ENCODE measurements at regions not wholly inside any gene's neighbourhood (a gene's known extent, or its start where the extent isn't known, plus 50 kb on each side); places are given as distances from the start of the nearest gene placed in this dataset.
A peak's percentile ranks its signal among the peaks of the same experiment; 100 is the strongest.
"Not testable (repeated sequence)": the region's sequence is repeated elsewhere in the genome, so short reads cannot be mapped to it uniquely, and the experiment has no call there.

DNA sequence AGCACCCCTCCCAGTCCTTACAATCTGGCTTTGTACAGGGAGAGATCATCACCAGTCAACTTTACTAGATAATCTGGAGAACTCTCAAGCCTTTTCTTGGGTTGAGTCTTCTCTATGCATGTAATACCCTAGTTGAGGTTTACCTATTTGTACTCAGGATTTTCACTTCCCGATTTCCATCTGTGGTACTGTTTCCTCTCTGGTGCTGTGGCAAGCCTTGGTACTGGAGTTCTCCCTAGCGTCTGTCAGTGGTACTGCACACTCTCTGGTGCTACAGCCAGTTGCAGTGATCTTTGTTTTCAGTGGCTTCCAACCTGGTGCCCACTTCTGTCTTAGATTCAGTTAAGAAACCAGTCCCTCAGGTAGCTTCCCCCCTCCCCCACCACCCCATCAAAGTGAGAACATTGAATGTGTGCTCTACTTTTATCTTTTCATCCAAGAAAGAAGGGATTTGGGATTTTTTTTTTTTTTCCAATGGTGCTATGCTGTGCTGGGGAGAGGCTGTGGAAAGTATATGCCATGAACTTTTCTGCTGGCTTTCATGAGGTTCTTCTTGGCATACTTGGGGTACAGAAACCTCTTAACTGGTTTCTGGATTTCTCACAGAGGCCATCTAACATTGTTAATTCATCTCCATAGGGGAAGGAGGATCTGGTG lies 69.4 kb upstream of the EVL start:
- DNase-seq: peak; percentile 70

DNA sequence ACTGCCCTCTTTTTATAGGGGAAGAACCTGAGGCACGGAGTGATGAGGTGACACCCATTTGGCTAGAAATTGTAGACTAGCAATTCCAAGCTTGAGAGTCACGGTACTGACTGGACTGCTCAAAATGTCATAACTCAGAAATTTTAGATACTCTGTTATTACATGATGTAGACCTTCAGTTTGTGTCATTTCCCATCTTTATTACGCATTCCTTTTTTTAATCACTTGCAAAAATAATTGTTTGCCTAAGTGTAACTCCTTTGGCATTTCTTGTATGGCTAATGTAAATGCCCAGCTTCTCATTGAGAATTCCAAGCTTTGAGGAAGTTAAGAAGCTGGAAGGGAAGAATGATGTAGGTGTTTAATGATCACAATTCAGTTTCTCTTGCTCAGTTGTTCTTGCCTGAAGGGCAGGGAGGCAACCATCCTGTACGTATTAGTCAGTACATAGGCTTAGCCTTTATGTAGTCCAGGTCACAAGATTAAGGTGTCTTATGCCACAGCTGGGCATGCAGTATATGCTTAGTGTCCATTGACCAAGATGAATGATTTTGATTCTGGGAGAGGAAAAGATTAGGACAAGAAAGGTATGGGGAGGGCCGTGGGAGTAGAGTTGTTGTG lies 68.2 kb upstream of the EVL start:
- DNase-seq: no peak

DNA sequence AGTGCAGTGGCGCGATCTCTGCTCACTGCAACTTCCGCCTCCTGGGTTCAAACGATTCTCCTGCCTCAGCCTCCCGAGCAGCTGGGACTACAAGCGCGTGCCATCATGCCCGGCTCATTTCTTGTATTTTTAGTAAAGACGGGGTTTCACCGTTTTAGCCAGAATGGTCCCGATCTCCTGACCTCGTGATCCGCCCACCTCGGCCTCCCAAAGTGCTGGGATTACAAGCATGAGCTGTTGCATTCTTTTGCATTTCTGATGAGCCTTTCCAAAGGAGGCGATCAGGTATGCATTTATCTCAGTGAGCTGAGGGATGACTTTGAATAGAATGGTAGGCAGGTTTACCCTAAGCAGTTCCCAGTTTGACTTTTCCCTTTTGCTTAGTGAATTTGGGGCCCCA lies 64.8 kb upstream of the EVL start:
- not testable (repeated sequence) for DNase-seq

DNA sequence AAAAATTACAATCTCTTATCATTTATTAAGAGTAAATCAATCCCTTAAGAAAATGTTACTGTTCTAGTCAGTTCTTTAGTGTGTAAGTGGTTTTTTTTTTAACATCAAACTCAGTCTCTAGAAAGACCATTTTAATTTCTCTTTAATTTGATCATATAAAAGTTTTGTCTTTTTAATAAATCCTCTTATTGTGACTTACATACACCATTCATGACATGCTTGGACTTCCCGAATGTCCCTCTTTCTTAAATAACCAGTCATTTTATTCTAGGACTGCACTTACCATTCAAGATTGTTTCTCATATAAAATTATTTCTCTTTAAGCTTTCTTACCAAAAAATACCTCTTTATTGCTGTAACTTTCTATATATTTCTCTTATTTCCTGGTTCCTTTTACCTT lies 60.8 kb upstream of the EVL start:
- no peak for DNase-seq

DNA sequence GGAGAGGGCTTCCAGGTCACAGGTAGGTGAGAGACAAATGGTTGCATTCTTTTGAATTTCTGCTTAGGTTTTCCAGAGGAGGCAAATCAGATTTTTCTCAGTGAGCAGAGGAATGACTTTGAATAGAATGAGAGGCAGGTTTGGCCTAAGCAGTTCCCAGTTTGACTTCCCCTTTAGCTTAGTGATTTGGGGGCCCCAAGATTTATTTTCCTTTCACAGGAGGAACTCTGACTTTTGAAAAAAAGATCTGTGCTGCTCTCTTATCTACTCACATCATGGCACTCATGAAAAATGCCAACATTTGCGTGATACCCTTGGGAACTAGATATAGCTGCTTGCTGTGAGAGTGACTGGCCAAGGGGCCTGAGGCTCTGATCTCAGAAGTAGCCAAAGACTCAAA lies 58.0 kb upstream of the EVL start:
- no peak for DNase-seq

DNA sequence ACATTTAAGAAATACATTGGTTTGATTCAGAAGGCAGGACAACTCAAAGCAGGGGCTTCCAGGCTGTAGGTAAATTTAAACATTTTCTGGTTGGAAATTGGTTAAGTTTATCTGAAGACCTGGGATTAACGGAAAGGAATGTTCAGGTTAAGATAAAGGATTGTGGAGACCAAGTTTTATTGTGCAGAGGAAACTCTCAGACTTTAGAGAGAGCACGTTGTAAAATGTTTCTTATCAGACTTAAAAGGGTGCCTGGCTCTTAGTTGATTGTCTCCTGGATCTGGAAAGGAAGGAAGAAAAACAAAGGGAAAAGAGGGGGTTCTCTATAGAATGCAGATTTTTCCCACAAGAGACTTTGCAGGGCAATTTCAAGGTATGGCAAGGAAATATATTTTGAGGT lies 55.4 kb upstream of the EVL start:
- DNase-seq: not testable (repeated sequence)

DNA sequence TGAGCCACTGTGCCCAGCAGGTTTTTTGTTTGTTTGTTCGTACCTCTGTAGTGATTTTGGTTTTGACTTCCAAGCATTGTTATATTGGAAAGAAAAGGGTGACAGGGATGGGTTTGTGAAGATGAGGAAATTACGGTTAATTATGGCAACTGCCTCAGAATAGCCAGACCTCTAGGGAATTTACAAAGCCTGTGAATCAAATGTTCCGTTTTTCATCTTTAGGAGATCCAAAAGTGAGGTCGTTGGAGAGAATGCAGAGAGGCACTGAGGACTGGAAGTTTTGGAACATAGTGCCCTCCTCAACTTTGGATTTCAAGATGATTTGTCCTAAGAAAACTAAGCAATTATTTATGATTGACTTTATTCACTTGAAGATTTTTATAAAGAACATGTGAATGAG lies 54.5 kb upstream of the EVL start:
- no peak for DNase-seq

DNA sequence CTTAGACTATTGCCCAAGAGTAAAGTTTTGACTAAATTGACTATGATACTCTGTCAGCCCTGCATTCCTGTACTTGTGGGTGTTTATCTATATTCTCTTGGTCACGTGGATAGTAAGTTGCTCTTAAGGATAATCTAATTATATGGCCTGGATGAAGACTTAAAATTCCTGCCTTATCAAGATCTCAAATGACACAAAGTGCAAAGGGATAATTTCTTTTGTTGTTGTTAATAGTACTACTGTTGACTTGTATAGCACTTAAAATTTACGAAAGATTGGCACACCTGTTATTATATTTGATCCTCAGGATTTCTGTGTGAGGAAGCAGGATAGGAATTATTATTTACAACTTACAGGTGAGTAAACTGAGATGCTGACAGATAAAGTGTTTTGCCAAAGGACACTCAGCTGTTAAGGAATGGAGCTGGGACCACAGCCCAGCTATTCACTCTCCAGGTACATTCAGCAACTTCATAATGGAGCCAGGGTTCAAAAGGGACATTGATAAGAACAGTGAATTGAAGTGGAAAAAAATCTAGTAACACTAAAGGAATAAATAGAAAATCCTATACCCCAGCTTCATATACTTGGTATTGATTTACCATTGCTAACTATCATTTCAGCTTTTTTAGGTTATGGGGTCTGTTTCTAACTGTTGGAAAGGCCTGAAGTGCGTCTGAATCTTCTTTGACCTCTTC lies 53.4 kb upstream of the EVL start:
- DNase-seq: no peak

DNA sequence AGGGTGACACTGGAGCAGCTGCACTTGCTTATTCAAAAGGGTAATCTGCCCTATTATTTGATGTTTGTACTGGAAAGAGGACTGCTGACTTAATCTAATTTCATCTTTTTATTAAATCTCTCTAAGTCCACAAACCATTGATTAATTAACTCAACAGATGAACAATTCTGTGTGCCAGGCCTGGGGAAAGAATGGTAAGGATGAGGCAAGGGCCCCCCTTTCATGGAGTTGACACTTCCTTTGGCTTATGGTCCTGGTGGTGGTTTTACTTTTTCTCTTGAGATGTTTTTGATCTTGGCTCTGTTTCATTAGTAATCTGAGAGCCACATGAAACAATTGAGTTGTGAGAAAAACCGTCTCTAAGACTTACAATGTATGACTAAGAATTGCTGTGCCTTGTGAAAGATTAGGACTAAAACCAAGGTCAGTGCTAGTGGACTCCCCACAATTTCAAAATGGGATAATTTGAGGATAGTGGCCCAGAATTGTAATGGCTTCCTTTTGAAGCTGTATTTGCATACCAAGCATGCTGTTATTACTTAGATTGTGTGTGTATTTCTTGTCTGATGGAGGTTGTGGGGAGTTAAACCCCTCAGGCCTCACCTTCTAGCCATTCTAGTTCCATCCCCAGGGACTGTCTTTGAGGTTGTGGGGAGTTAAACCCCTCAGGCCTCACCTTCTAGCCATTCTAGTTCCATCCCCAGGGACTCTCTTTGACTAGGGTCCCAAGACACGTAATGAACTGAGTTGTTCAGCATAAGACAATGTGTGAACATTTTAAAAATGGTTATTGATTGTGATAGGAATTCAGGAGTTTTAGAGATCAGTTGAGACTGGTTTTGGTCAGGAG lies 52.5 kb upstream of the EVL start:
- DNase-seq: no peak

DNA sequence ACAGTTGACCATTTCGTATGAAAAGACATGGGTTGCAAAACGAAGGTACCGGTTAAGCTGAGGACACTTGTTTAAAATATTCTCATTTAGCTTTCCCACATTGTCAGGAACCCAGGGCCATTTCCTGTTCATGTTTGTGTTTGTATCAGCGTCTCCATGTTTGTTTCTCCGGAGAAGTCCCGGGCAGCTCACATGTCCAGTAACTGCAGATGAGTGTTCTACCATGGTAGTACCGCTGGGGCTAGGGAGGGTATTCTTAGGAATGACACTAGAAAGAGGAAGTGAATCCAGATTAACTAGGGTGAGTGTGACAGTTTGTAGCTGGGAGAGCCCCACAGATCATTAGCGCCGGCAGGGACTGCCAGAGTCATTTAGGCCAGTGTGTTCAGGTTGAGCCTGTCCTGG lies 50.0 kb upstream of the EVL start:
- DNase-seq: no peak
